ENCODE measurements at regions not wholly inside any gene's neighbourhood (a gene's known extent, or its start where the extent isn't known, plus 50 kb on each side); places are given as distances from the start of the nearest gene placed in this dataset.

GRCh38 chr16:54443352-54443751 lies 156.8 kb upstream of the IRX3 start:
- TF ChIP-seq, protein P1, sequence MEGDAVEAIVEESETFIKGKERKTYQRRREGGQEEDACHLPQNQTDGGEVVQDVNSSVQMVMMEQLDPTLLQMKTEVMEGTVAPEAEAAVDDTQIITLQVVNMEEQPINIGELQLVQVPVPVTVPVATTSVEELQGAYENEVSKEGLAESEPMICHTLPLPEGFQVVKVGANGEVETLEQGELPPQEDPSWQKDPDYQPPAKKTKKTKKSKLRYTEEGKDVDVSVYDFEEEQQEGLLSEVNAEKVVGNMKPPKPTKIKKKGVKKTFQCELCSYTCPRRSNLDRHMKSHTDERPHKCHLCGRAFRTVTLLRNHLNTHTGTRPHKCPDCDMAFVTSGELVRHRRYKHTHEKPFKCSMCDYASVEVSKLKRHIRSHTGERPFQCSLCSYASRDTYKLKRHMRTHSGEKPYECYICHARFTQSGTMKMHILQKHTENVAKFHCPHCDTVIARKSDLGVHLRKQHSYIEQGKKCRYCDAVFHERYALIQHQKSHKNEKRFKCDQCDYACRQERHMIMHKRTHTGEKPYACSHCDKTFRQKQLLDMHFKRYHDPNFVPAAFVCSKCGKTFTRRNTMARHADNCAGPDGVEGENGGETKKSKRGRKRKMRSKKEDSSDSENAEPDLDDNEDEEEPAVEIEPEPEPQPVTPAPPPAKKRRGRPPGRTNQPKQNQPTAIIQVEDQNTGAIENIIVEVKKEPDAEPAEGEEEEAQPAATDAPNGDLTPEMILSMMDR (IDR thresholded peaks at IDR 0.05; ENCODE audit: low read depth, low read length), result no peak
- no peak for DNase-seq (ENCODE audit: extremely low read depth, low read depth)

- DNase-seq (ENCODE audit: extremely low read depth, low read depth), result no peak
- TF ChIP-seq, protein P1 (IDR thresholded peaks at IDR 0.05; ENCODE audit: low read depth, low read length), result no peak
Measured at GRCh38 chr16:54442864-54443263, 156.3 kb upstream of the IRX3 start.

DNA sequence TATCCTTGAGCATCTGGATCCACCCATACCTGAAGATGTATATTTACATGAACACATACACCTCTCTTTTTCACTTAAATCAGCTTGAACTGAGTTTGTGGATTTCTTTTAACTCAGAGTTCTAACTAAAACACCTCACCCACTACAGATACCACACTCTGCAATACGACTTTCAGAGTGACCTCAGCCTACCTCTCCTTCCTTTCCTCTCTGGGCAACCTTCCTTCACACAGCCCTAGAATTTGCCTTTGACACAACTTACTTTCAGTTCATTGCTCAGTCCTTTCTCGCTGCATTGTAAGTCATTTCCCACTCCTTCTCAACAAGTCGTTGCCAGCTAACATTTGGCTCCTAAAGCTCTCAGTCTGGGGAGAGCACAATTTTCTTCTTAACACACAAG lies 151.9 kb upstream of the IRX3 start:
- TF ChIP-seq, protein P1 (IDR thresholded peaks at IDR 0.05; ENCODE audit: low read depth, low read length), result no peak
- DNase-seq (ENCODE audit: extremely low read depth, low read depth), result no peak

- DNase-seq (ENCODE audit: extremely low read depth, low read depth), result no peak
- TF ChIP-seq, protein P1 (IDR thresholded peaks at IDR 0.05; ENCODE audit: low read depth, low read length), result no peak
Measured at GRCh38 chr16:54437921-54438320, 151.3 kb upstream of the IRX3 start.

- TF ChIP-seq, protein P1 (IDR thresholded peaks at IDR 0.05; ENCODE audit: low read depth, low read length), result no peak
- no peak for DNase-seq (ENCODE audit: extremely low read depth, low read depth)
Measured at GRCh38 chr16:54437401-54437800, 150.8 kb upstream of the IRX3 start.

GRCh38 chr16:54436346-54436745 lies 149.8 kb upstream of the IRX3 start:
- DNase-seq (ENCODE audit: extremely low read depth, low read depth), result no peak
- TF ChIP-seq, protein P1 (IDR thresholded peaks at IDR 0.05; ENCODE audit: low read depth, low read length), result no peak

- TF ChIP-seq, protein P1 (IDR thresholded peaks at IDR 0.05; ENCODE audit: low read depth, low read length), result no peak
- no peak for DNase-seq (ENCODE audit: extremely low read depth, low read depth)
Measured at GRCh38 chr16:54434859-54435258, 148.3 kb upstream of the IRX3 start.
